HG02588 (cell line): ENCODE measurements at regions not wholly inside any gene's neighbourhood (a gene's known extent, or its start where the extent isn't known, plus 50 kb on each side); places are given as distances from the start of the nearest gene placed in this dataset.
"Not testable (repeated sequence)": the region's sequence is repeated elsewhere in the genome, so short reads cannot be mapped to it uniquely, and the experiment has no call there.

Source experiments
- ATAC-seq: cut with Tn5 transposase; IDR thresholded peaks from one replicate; pipeline ENCODE4 v1.9.1; 2021; ENCODE audit warnings: mild to moderate bottlenecking, moderate library complexity; ENCODE audit not compliant: unreplicated experiment

- no peak for ATAC-seq
Measured at GRCh38 chr4:1561286-1561990, 122.7 kb downstream of the FAM53A start.

GRCh38 chr4:1559896-1560650, 124.0 kb downstream of the FAM53A start:
- ATAC-seq = no peak

GRCh38 chr4:1558205-1558604, 125.9 kb downstream of the FAM53A start:
- no peak for ATAC-seq

- ATAC-seq = no peak
Measured at GRCh38 chr4:1557221-1557597, 126.9 kb downstream of the FAM53A start.

GRCh38 chr4:1556541-1557220, 127.4 kb downstream of the FAM53A start:
- ATAC-seq = no peak

- ATAC-seq = no peak
Measured at GRCh38 chr4:1554876-1555265, 129.2 kb downstream of the FAM53A start.

GRCh38 chr4:1554246-1554875, 129.8 kb downstream of the FAM53A start:
- ATAC-seq = no peak

- no peak for ATAC-seq
Measured at GRCh38 chr4:1553365-1553764, 130.7 kb downstream of the FAM53A start.

GRCh38 chr4:1552451-1552850, 131.7 kb downstream of the FAM53A start:
- ATAC-seq = no peak

- ATAC-seq = no peak
Measured at GRCh38 chr4:1551211-1551610, 132.9 kb downstream of the FAM53A start.

- ATAC-seq = no peak
Measured at GRCh38 chr4:1550122-1551070, 133.7 kb downstream of the FAM53A start.

GRCh38 chr4:1549638-1550035, 134.5 kb downstream of the FAM53A start:
- no peak for ATAC-seq

- ATAC-seq = not testable (repeated sequence)
Measured at GRCh38 chr4:1548827-1549637, 135.1 kb downstream of the FAM53A start.

- ATAC-seq = no peak
Measured at GRCh38 chr4:1547856-1548826, 136.0 kb downstream of the FAM53A start.

- no peak for ATAC-seq
Measured at GRCh38 chr4:1547131-1547855, 136.8 kb downstream of the FAM53A start.

- ATAC-seq = no peak
Measured at GRCh38 chr4:1544861-1545281, 138.6 kb upstream of the NKX1-1 start.

GRCh38 chr4:1544435-1544834, 138.2 kb upstream of the NKX1-1 start:
- ATAC-seq = not testable (repeated sequence)

- no peak for ATAC-seq
Measured at GRCh38 chr4:1543976-1544375, 137.7 kb upstream of the NKX1-1 start.
